CD4-positive, CD25-positive, alpha-beta regulatory T cell (primary cell): ENCODE measurements at regions not wholly inside any gene's neighbourhood (a gene's known extent, or its start where the extent isn't known, plus 50 kb on each side); places are given as distances from the start of the nearest gene placed in this dataset.
"Not testable (repeated sequence)": the region's sequence is repeated elsewhere in the genome, so short reads cannot be mapped to it uniquely, and the experiment has no call there.

Source experiments
- ATAC-seq, 2 donors: fragments of 150-1000 bp; cut with Tn5 transposase; one replicate each; pipeline ENCODE4 v1.10.0; 2021; ENCODE audit warnings: low read depth in 2 of 2, moderate number of reproducible peaks in 2 of 2, moderate library complexity in 1 of 2
- DNase-seq, 3 donors: peaks; one replicate each; pipeline versions ENCODE4 v3.0.0 to v3.0.0-alpha.2; 2012 to 2022; ENCODE audit warnings: mixed read lengths in 1 of 3
- H3K27ac ChIP-seq: one replicate; pipeline ENCODE4 v1.7.0; 2013; ENCODE audit warnings: mild to moderate bottlenecking, low read length; ENCODE audit not compliant: insufficient read depth, poor library complexity, severe bottlenecking
- H3K27me3 ChIP-seq: one replicate; pipeline ENCODE4 v1.7.0; 2013; ENCODE audit warnings: low read length; ENCODE audit not compliant: control insufficient read depth, insufficient read depth
- H3K36me3 ChIP-seq: one replicate; pipeline ENCODE4 v1.7.0; 2013; ENCODE audit warnings: mild to moderate bottlenecking, low read length, moderate library complexity; ENCODE audit not compliant: control insufficient read depth, insufficient read depth
- H3K4me1 ChIP-seq: 2 replicates; pipeline ENCODE4 v1.7.0; 2013; ENCODE audit warnings: mild to moderate bottlenecking, low read length; ENCODE audit not compliant: insufficient read depth, control insufficient read depth, poor library complexity, severe bottlenecking
- H3K4me3 ChIP-seq: one replicate; pipeline ENCODE4 v1.7.0; 2013; ENCODE audit warnings: low read depth, mild to moderate bottlenecking, low read length, moderate library complexity
- H3K9me3 ChIP-seq, 2 experiments: 1 replicate in 1 of 2; 2 replicates in 1 of 2; pipeline ENCODE4 v1.7.0; 2013; ENCODE audit warnings: low read length in 2 of 2, mild to moderate bottlenecking in 1 of 2, moderate library complexity in 1 of 2; ENCODE audit not compliant: control insufficient read depth in 2 of 2
- H3K27ac Mint-ChIP-seq, 3 donors: one replicate each; pipeline ENCODE4 v1.8.0; 2020 to 2022; ENCODE audit warnings: mild to moderate bottlenecking in 3 of 3, mixed read lengths in 3 of 3, moderate library complexity in 2 of 3
- H3K27me3 Mint-ChIP-seq: one replicate; pipeline ENCODE4 v1.8.0; 2022; ENCODE audit warnings: mild to moderate bottlenecking, mixed read lengths
- H3K36me3 Mint-ChIP-seq: one replicate; pipeline ENCODE4 v1.8.0; 2020; ENCODE audit warnings: mixed read lengths
- H3K4me1 Mint-ChIP-seq, 4 donors: one replicate each; pipeline ENCODE4 v1.8.0; 2020 to 2022; ENCODE audit warnings: mixed read lengths in 4 of 4, mild to moderate bottlenecking in 1 of 4
- H3K4me3 Mint-ChIP-seq, 4 donors: one replicate each; pipeline ENCODE4 v1.8.0; 2020 to 2022; ENCODE audit warnings: mild to moderate bottlenecking in 4 of 4, mixed read lengths in 4 of 4, moderate library complexity in 3 of 4
- H3K9me3 Mint-ChIP-seq, 7 donors: one replicate each; pipeline ENCODE4 v1.8.0; 2020 to 2022; ENCODE audit warnings: mixed read lengths in 7 of 7, mild to moderate bottlenecking in 3 of 7, moderate library complexity in 2 of 7

DNA sequence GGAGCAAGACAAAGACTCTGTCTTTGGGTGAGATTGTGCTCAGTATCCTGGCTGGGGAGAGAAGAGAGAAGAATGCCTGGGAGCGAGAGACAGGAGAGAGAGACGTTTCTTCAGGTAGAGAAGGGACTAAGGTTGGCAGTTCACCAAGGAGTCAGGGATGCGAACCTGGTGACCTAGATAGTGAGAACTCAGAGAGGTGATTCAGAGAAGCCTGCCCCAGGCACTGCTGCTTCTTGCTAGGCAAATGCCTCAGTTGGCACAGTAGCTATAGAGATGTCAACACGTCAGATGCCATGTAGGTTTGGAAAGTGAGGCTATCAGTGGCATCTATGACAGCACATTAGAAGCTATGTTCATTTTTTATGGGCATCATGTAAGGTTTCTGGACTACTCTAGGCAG lies 231.6 kb upstream of the VLDLR start:
- Histone ChIP-seq H3K9me3 (no peaks in the 10 kb centered on the region), H3K4me3 (no peak overlapping the region), H3K36me3 (no peaks in the 10 kb centered on the region), H3K27ac (no peak overlapping the region), H3K27me3 (no peaks in the 10 kb centered on the region), H3K4me1 (no peaks in the 10 kb centered on the region)
- Mint-ChIP-seq H3K36me3 (no peaks in the 10 kb centered on the region), H3K4me1 (no peaks in the 10 kb centered on the region), H3K4me3 (no peak overlapping the region), H3K9me3 (peaks cover 0 to 5% (median 0%) of the 10 kb centered on the region in 7 donors), H3K27me3 (no peaks in the 10 kb centered on the region), H3K27ac (no peak overlapping the region)
- ATAC-seq (no peak), DNase-seq (no peak)

DNA sequence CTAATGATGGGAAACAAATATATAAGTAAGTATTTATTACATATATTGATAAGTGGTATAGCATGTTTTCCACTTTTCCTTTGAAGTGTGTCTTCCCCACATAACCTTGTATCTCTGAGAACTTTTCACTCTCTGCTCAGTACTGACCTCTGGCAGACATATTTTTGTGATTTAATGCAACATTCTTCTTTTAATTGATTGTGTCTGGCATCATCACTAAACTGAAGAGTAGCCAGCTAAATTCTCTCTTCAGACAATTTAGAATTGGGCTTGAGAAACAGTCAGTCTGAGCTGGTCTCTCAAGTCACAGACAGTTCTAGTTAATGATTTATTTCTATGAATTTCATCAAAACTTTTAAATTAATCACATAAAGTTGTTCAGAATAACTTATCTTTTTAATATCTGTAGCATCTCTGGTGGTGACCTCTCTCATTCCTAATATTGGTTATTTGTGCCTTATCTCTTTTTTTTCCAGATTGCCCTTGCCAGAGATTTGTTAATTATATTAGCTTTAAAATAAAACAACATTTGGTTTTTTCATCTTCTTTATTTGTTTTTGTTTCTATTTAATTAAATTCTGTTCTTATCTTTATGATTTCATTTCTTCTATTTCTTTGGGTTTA lies 230.0 kb upstream of the VLDLR start:
- H3K4me3 ChIP-seq, H3K9me3 ChIP-seq, H3K9me3 Mint-ChIP-seq, H3K27ac Mint-ChIP-seq, H3K27me3 ChIP-seq, H3K36me3 Mint-ChIP-seq, DNase-seq, H3K36me3 ChIP-seq, H3K4me1 Mint-ChIP-seq, H3K4me1 ChIP-seq, H3K4me3 Mint-ChIP-seq, ATAC-seq, H3K27me3 Mint-ChIP-seq, H3K27ac ChIP-seq: not testable (repeated sequence)

DNA sequence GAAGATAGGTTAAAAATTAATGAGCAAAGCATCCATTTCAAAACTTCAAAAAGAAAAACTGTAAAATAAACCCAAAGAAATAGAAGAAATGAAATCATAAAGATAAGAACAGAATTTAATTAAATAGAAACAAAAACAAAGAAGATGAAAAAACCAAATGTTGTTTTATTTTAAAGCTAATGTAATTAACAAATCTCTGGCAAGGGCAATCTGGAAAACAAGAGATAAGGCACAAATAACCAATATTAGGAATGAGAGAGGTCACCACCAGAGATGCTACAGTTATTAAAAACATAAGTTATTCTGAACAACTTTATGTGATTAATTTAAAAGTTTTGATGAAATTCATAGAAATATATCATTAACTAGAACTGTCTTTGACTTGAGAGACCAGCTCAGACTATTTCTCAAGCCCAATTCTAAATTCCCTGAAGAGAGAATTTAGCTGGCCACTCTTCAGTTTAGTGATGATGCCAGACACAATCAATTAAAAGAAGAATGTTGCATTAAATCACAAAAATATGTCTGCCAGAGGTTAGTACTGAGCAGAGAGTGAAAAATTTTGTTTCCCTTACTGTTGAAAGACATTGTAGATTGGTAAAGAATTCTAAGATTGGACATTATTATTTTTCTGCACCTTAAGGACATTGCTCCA lies 227.4 kb upstream of the VLDLR start:
- ATAC-seq, H3K9me3 Mint-ChIP-seq: not testable (repeated sequence)

GRCh38 chr9:2395814-2396612 lies 225.6 kb upstream of the VLDLR start:
- Mint-ChIP-seq H3K4me1 (no peaks in the 10 kb centered on the region), H3K36me3 (no peaks in the 10 kb centered on the region), H3K27ac (no peak overlapping the region), H3K27me3 (no peaks in the 10 kb centered on the region), H3K9me3 (peaks cover 0 to 6% (median 3%) of the 10 kb centered on the region in 7 donors), H3K4me3 (no peak overlapping the region)
- Histone ChIP-seq H3K9me3 (no peaks in the 10 kb centered on the region), H3K27me3 (no peaks in the 10 kb centered on the region), H3K27ac (no peak overlapping the region), H3K4me1 (no peaks in the 10 kb centered on the region), H3K36me3 (no peaks in the 10 kb centered on the region), H3K4me3 (no peak overlapping the region)
- DNase-seq, result no peak
- no peak for ATAC-seq

More for the DNA sequence above, 227.4 kb upstream of the VLDLR start:
- not testable (repeated sequence) for H3K4me1 ChIP-seq, H3K4me1 Mint-ChIP-seq, H3K27ac ChIP-seq, H3K27me3 Mint-ChIP-seq, H3K36me3 ChIP-seq, H3K9me3 ChIP-seq, DNase-seq, H3K27me3 ChIP-seq, H3K4me3 ChIP-seq, H3K27ac Mint-ChIP-seq, H3K36me3 Mint-ChIP-seq, H3K4me3 Mint-ChIP-seq

- Mint-ChIP-seq H3K36me3 (no peaks in the 10 kb centered on the region), H3K4me1 (no peaks in the 10 kb centered on the region), H3K27me3 (no peaks in the 10 kb centered on the region), H3K27ac (no peak overlapping the region), H3K4me3 (no peak overlapping the region), H3K9me3 (peaks cover 0 to 6% (median 3%) of the 10 kb centered on the region in 7 donors)
- Histone ChIP-seq H3K4me1 (no peaks in the 10 kb centered on the region), H3K4me3 (no peak overlapping the region), H3K9me3 (no peaks in the 10 kb centered on the region), H3K27ac (no peak overlapping the region), H3K36me3 (no peaks in the 10 kb centered on the region), H3K27me3 (no peaks in the 10 kb centered on the region)
- ATAC-seq (no peak), DNase-seq (no peak)
Observed at GRCh38 chr9:2396622-2397285, 224.8 kb upstream of the VLDLR start.

DNA sequence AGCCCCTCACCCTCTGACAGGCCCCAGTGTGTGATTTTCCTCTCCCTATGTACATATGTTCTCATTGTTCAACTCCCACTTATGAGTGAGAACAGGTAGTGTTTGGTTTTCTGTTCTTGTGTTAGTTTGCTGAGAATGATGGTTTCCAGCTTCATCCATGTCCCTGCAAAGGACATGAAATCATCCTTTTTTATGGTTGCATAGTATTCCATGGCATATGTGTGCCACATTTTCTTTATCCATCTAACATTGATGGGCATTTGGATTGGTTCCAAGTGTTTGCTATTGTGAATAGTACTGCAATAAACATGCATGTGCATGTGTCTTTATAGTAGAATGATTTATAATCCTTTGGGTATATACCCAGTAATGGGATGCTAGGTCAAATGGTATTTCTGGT lies 223.7 kb upstream of the VLDLR start:
- not testable (repeated sequence) for DNase-seq, ATAC-seq, H3K4me1 ChIP-seq, H3K36me3 Mint-ChIP-seq, H3K4me1 Mint-ChIP-seq, H3K27me3 Mint-ChIP-seq, H3K4me3 Mint-ChIP-seq, H3K4me3 ChIP-seq, H3K27ac Mint-ChIP-seq, H3K36me3 ChIP-seq, H3K9me3 ChIP-seq, H3K27me3 ChIP-seq, H3K27ac ChIP-seq
- H3K9me3 Mint-ChIP-seq, result peaks cover 0 to 13% (median 3%) of the 10 kb centered on the region in 7 donors

DNA sequence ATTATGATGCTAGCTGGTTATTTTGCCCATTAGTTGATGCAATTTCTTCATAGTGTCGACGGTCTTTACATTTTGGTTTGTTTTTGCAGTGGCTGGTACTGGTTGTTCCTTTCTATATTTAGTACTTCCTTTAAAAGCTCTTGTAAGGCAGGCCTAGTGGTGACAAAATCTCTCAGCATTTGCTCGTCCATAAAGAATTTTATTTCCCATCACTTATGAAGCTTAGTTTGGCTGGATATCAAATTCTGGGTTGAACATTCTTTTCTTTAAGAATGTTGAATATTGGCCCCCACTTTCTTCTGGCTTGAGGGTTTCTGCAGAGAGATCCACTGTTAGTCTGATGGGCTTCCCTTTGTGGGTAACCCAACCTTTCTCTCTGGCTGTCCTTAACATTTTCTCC lies 219.8 kb upstream of the VLDLR start:
- H3K27ac Mint-ChIP-seq, H3K4me1 ChIP-seq, ATAC-seq, H3K27me3 Mint-ChIP-seq, DNase-seq, H3K27me3 ChIP-seq, H3K4me3 Mint-ChIP-seq, H3K9me3 ChIP-seq, H3K36me3 Mint-ChIP-seq, H3K36me3 ChIP-seq, H3K4me1 Mint-ChIP-seq, H3K4me3 ChIP-seq, H3K27ac ChIP-seq: not testable (repeated sequence)
- peaks cover 0 to 18% (median 3%) of the 10 kb centered on the region in 7 donors for H3K9me3 Mint-ChIP-seq
